Naive thymus-derived CD4-positive, alpha-beta T cell (primary cell): ENCODE measurements at regions not wholly inside any gene's neighbourhood (a gene's known extent, or its start where the extent isn't known, plus 50 kb on each side); places are given as distances from the start of the nearest gene placed in this dataset.

Experiments
- ATAC-seq: fragments of 150-1000 bp; cut with Tn5 transposase; 2 replicates; pipeline ENCODE4 v1.10.0; 2021; ENCODE audit warnings: mild to moderate bottlenecking, moderate library complexity
- CTCF ChIA-PET: fragments of 350-600 bp; sonication (Branson Sonifier 250); formaldehyde crosslinking; loops from one replicate; lab custom pipeline; 2021; ENCODE audit warnings: antibody characterized with exemption; lab: Charles Lee
- POLR2A ChIA-PET: fragments of 350-600 bp; sonication (Branson Sonifier 250); formaldehyde crosslinking; loops from one replicate; lab custom pipeline; 2021; ENCODE audit warnings: antibody characterized with exemption, inconsistent platforms; lab: Charles Lee
- DNase-seq, 9 donors: peaks; one replicate each; pipeline versions ENCODE4 v3.0.0 to v3.0.0-alpha.2; 2020 to 2022; ENCODE audit warnings: mixed read lengths in 1 of 9
- H3K27ac ChIP-seq: one replicate; pipeline ENCODE4 v1.7.0; 2013; ENCODE audit warnings: mild to moderate bottlenecking, low read depth, low read length, moderate library complexity
- H3K27me3 ChIP-seq, 2 donors: one replicate each; pipeline ENCODE4 v1.7.0; 2013; ENCODE audit warnings: low read length in 2 of 2, mild to moderate bottlenecking in 2 of 2, moderate library complexity in 2 of 2; ENCODE audit not compliant: control insufficient read depth in 2 of 2, insufficient read depth in 2 of 2
- H3K36me3 ChIP-seq, 3 experiments: 1 replicate in 2 of 3; 2 replicates in 1 of 3; pipeline ENCODE4 v1.7.0; 2013; ENCODE audit warnings: low read length in 3 of 3, mild to moderate bottlenecking in 3 of 3, moderate library complexity in 1 of 3; ENCODE audit not compliant: insufficient read depth in 3 of 3, control insufficient read depth in 2 of 3
- H3K4me1 ChIP-seq, 2 donors: one replicate each; pipeline ENCODE4 v1.7.0; 2013; ENCODE audit warnings: low read length in 2 of 2, mild to moderate bottlenecking in 2 of 2, moderate library complexity in 1 of 2; ENCODE audit not compliant: control insufficient read depth in 2 of 2, insufficient read depth in 2 of 2
- H3K4me3 ChIP-seq: 2 replicates; pipeline ENCODE4 v1.7.0; 2013; ENCODE audit warnings: mild to moderate bottlenecking, low read length
- H3K9me3 ChIP-seq, 3 experiments: 1 replicate in 2 of 3; 2 replicates in 1 of 3; pipeline ENCODE4 v1.7.0; 2013; ENCODE audit warnings: low read length in 3 of 3; ENCODE audit not compliant: control insufficient read depth in 2 of 3
- H3K27ac Mint-ChIP-seq, 9 donors: one replicate each; pipeline ENCODE4 v1.8.0; 2020 to 2022; ENCODE audit warnings: mixed read lengths in 9 of 9, mild to moderate bottlenecking in 8 of 9, moderate library complexity in 5 of 9, inconsistent platforms in 2 of 9
- H3K27me3 Mint-ChIP-seq, 5 donors: one replicate each; pipeline ENCODE4 v1.8.0; 2021 to 2022; ENCODE audit warnings: mixed read lengths in 5 of 5, mild to moderate bottlenecking in 1 of 5
- H3K36me3 Mint-ChIP-seq, 5 donors: one replicate each; pipeline ENCODE4 v1.8.0; 2020 to 2022; ENCODE audit warnings: mixed read lengths in 5 of 5, mild to moderate bottlenecking in 3 of 5, inconsistent platforms in 1 of 5
- H3K4me1 Mint-ChIP-seq, 7 donors: one replicate each; pipeline ENCODE4 v1.8.0; 2020 to 2022; ENCODE audit warnings: mixed read lengths in 7 of 7, mild to moderate bottlenecking in 3 of 7, inconsistent platforms in 1 of 7
- H3K4me3 Mint-ChIP-seq, 10 donors: one replicate each; pipeline ENCODE4 v1.8.0; 2020 to 2022; ENCODE audit warnings: mild to moderate bottlenecking in 10 of 10, mixed read lengths in 10 of 10, moderate library complexity in 6 of 10, inconsistent platforms in 2 of 10
- H3K9me3 Mint-ChIP-seq, 11 donors: one replicate each; pipeline ENCODE4 v1.8.0; 2020 to 2022; ENCODE audit warnings: mixed read lengths in 11 of 11, mild to moderate bottlenecking in 4 of 11, inconsistent platforms in 1 of 11, moderate library complexity in 1 of 11
- intact Hi-C, 2 donors: fragments of 100-400 bp; cut with micrococcal nuclease; formaldehyde crosslinking; loops; one replicate each; pipeline ENCODE4 v1.15.1; 2023

GRCh38 chr4:81826335-81826734 lies 354.6 kb upstream of the RASGEF1B start:
- Mint-ChIP-seq H3K27me3 (peaks cover 0 to 3% (median 0%) of the 10 kb centered on the region in 5 donors), H3K27ac (no peak overlapping the region), H3K9me3 (peaks cover 0 to 2% (median 0%) of the 10 kb centered on the region in 11 donors), H3K4me3 (no peak overlapping the region), H3K36me3 (peaks cover 0 to 1% (median 0%) of the 10 kb centered on the region in 5 donors), H3K4me1 (peaks cover 0 to 5% (median 0%) of the 10 kb centered on the region in 7 donors)
- Histone ChIP-seq H3K4me3 (no peak overlapping the region), H3K27me3 (no peaks in the 10 kb centered on the region), H3K9me3 (no peaks in the 10 kb centered on the region), H3K36me3 (no peaks in the 10 kb centered on the region), H3K4me1 (no peaks in the 10 kb centered on the region), H3K27ac (no peak overlapping the region)
- ChIA-PET CTCF (no interaction called here), POLR2A (no interaction called here)
- DNase-seq (no peak), ATAC-seq (no peak)
- intact Hi-C loops, result no loop called here

DNA sequence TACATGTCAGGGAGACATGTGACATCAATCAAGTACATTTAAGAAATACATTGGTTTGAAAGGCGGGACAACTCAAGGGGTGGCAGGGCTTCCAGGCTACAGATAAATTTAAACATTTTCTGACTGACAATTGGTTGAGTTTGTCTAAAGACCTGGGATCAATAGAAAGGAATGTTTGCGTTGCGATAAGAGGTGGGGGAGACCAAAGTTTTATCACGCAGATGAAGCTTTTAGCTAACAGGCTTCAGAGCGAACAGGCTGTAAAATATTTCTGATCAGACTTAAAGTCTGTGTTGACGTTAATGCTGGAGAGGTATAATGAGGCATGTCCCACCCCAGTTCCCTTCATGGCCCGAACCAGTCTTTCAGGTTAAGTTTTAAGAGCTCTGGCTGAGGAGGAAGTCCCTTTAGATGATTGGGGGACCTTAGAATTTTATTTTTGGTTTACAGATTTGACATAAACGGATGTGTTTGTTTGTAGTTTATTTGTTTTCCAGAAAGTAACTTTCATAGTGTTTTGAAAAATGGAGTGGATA lies 346.7 kb upstream of the RASGEF1B start:
- H3K36me3 Mint-ChIP-seq, result no peaks in the 10 kb centered on the region
- no peak for ATAC-seq
- no peaks in the 10 kb centered on the region for H3K4me1 Mint-ChIP-seq
- Histone ChIP-seq H3K27ac (no peak overlapping the region), H3K4me3 (no peak overlapping the region), H3K27me3 (no peaks in the 10 kb centered on the region), H3K9me3 (no peaks in the 10 kb centered on the region), H3K4me1 (no peaks in the 10 kb centered on the region), H3K36me3 (no peaks in the 10 kb centered on the region)
- POLR2A ChIA-PET, result no interaction called here
- no peak overlapping the region for H3K4me3 Mint-ChIP-seq
- H3K27ac Mint-ChIP-seq, result no peak overlapping the region
- no peak for DNase-seq
- peaks cover 0 to 20% (median 8%) of the 10 kb centered on the region in 5 donors for H3K27me3 Mint-ChIP-seq
- intact Hi-C loops, result no loop called here
- CTCF ChIA-PET, result interaction anchor here (0.5 kb wide), 1 partner anchor 385 kb away, joined by 4 read pairs; no protein-coding TSS in a partner anchor
- peaks cover 0 to 3% (median 0%) of the 10 kb centered on the region in 11 donors for H3K9me3 Mint-ChIP-seq

DNA sequence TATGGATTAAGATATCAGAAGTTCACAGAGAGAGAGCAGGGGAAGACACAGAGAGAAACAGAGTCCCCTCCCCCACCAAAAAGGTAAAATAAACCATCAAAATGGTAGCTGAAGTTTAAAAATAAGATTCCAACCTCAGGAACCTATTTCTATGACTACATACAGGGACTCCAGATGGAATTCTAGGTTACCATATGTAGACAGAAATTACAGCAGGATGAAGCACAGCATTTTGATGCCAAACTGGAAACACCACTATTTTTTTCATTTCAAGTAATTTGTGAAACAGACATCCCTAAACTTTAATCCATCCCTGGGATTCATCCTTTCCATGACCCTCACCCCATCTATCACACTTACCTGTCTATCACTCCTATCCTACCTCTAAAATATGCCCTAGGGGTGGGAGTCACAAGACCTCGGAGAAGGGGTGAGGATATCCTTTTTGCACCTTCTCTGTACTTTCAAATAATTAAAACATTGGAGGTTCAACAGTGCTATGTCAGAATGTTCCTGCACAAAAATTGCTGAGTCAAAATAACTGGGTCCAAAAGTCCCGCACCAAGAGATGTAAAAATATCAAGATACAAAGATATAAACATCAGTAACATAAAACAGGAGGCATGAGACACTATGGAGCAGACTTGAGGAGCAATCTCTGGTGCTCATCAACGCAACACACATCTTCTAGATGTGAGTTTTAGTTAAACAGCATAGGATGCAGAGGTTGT lies 344.5 kb upstream of the RASGEF1B start:
- no peak overlapping the region for H3K27ac ChIP-seq
- no peaks in the 10 kb centered on the region for H3K36me3 Mint-ChIP-seq
- H3K27me3 ChIP-seq, result no peaks in the 10 kb centered on the region
- H3K9me3 ChIP-seq, result no peaks in the 10 kb centered on the region
- H3K4me3 ChIP-seq, result no peak overlapping the region
- intact Hi-C loops, result no loop called here
- H3K9me3 Mint-ChIP-seq, result peaks cover 0 to 3% (median 0%) of the 10 kb centered on the region in 11 donors
- H3K4me1 Mint-ChIP-seq, result no peaks in the 10 kb centered on the region
- ChIA-PET CTCF (no interaction called here), POLR2A (no interaction called here)
- H3K27ac Mint-ChIP-seq, result no peak overlapping the region
- no peaks in the 10 kb centered on the region for H3K36me3 ChIP-seq
- no peaks in the 10 kb centered on the region for H3K4me1 ChIP-seq
- no peak overlapping the region for H3K4me3 Mint-ChIP-seq
- ATAC-seq (no peak), DNase-seq (no peak)
- peaks cover 0 to 22% (median 12%) of the 10 kb centered on the region in 5 donors for H3K27me3 Mint-ChIP-seq

DNA sequence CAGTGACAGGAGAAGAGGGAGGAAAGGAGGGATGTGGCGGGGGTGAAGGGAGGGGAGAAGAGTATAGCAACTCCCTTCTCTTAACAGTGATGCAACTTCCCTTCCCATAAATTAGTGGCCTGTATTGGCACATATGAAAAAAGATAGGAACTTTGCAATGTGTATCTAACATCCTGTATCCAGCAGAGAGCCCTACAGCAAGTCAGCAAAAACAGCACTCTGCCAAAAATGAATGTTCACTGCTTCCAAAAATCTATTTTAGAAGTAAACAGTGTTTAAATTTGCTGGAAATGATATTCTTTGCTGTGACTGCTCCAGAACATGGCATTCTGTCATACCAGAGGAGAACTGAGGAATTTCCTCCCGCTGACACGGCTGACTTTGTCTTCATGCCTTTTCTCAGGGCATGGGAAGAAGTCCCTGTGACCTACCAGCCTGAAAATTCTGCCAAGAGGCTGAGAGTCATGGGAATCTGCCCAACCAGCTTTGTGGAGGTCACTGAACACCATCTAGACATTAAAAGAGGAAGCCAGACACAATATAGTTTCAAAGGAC lies 343.4 kb upstream of the RASGEF1B start:
- ChIA-PET POLR2A (no interaction called here), CTCF (no interaction called here)
- no peak overlapping the region for H3K27ac ChIP-seq
- H3K4me3 Mint-ChIP-seq, result no peak overlapping the region
- H3K4me1 ChIP-seq, result no peaks in the 10 kb centered on the region
- H3K4me3 ChIP-seq, result no peak overlapping the region
- no peak overlapping the region for H3K27ac Mint-ChIP-seq
- intact Hi-C loops, result no loop called here
- no peak for DNase-seq
- H3K9me3 ChIP-seq, result no peaks in the 10 kb centered on the region
- H3K36me3 ChIP-seq, result no peaks in the 10 kb centered on the region
- H3K27me3 ChIP-seq, result no peaks in the 10 kb centered on the region
- ATAC-seq, result no peak
- H3K9me3 Mint-ChIP-seq, result peaks cover 0 to 2% (median 0%) of the 10 kb centered on the region in 11 donors
- H3K27me3 Mint-ChIP-seq, result peaks cover 0 to 14% (median 10%) of the 10 kb centered on the region in 5 donors
- H3K4me1 Mint-ChIP-seq, result no peaks in the 10 kb centered on the region
- no peaks in the 10 kb centered on the region for H3K36me3 Mint-ChIP-seq

DNA sequence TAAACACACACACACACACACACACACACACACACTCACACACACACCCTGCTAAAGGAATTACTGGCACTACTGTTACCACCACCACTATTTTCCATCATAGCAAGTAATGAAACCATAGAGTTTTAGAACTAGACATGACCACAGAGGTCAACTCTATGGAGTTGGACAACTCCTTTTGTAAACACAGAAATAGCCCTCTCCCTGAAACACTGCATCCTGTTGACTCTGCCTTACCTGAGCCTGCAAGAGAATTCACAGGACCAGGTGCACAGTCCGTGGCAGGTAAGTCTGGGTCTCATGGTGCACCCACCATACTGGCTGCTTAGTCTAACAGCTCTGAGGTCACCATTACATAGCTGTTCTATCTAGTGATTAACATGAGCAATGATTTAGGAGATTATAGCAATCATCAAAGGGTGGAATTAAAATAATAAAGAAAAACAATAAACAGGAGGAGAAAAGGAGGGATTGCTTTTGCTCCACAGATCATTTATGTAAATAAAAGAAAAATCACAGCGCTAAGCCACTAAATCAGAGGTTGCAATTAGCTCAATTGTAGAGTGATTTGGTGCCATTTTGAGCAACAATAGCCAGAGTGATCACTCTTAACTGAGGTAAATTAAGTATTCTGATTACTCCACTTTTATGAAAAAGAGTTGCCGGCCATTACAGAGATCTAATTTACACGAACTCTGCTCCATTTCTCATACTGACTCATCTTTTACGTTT lies 340.0 kb upstream of the RASGEF1B start:
- Mint-ChIP-seq H3K4me1 (no peaks in the 10 kb centered on the region), H3K27ac (no peak overlapping the region), H3K9me3 (peaks cover 0 to 2% (median 0%) of the 10 kb centered on the region in 11 donors), H3K36me3 (no peaks in the 10 kb centered on the region), H3K4me3 (no peak overlapping the region), H3K27me3 (peaks cover 0 to 12% (median 9%) of the 10 kb centered on the region in 5 donors)
- Histone ChIP-seq H3K4me1 (no peaks in the 10 kb centered on the region), H3K36me3 (no peaks in the 10 kb centered on the region), H3K9me3 (no peaks in the 10 kb centered on the region), H3K27me3 (no peaks in the 10 kb centered on the region), H3K27ac (no peak overlapping the region), H3K4me3 (no peak overlapping the region)
- CTCF ChIA-PET, result interaction anchor here (0.6 kb wide), 1 partner anchor 370 kb away, joined by 3 read pairs; no protein-coding TSS in a partner anchor
- intact Hi-C loops, result no loop called here
- no peak for ATAC-seq
- POLR2A ChIA-PET, result no interaction called here
- DNase-seq, result no peak

DNA sequence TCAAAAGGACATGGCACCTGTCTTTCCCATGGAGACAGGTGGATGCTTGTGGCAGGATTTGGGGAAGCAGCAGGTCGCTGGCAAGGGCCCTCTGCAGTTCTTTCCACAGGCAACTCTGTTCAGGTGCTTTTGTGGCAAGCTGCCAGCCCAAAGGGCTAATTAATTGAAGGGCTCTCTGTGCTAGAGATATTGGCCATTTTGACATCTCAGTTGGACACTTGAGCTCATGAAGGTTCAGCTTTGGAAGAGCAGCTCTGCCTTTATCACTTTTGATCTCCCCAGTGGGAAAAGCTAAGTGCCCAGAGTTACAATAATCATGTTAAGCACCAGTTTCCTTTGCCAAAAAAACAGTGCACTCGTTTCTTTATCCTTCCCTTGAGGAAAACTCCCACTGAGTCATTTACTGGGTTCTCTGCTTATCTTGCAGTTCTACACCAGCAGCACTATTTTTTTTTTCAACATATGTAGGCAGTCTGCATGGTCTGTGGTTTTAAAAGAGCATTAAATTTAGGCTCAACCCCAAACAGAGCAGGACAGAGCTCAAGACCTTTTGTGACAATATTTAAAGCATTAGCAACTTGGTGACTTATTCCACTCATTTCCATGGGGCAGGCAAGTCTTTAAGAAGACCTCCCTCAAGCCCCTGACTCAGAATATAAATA lies 336.4 kb upstream of the RASGEF1B start:
- DNase-seq, result no peak
- ATAC-seq, result no peak
- intact Hi-C loops, result no loop called here
- Mint-ChIP-seq H3K4me3 (no peak overlapping the region), H3K4me1 (peaks cover 0 to 5% (median 0%) of the 10 kb centered on the region in 7 donors), H3K27ac (no peak overlapping the region), H3K36me3 (no peaks in the 10 kb centered on the region), H3K9me3 (peaks cover 0 to under 1% (median 0%) of the 10 kb centered on the region in 11 donors), H3K27me3 (peaks cover 0 to 12% (median 5%) of the 10 kb centered on the region in 5 donors)
- no peak overlapping the region for H3K4me3 ChIP-seq
- POLR2A ChIA-PET, result interaction anchor here (0.6 kb wide), 1 partner anchor 1117 kb away, joined by 5 read pairs; no protein-coding TSS in a partner anchor
- H3K36me3 ChIP-seq, result no peaks in the 10 kb centered on the region
- no peaks in the 10 kb centered on the region for H3K27me3 ChIP-seq
- H3K4me1 ChIP-seq, result no peaks in the 10 kb centered on the region
- CTCF ChIA-PET, result interaction anchor here (0.7 kb wide), 1 partner anchor 17 kb away, joined by 3 read pairs; no protein-coding TSS in a partner anchor
- no peak overlapping the region for H3K27ac ChIP-seq
- H3K9me3 ChIP-seq, result no peaks in the 10 kb centered on the region
